ENCODE measurements at regions not wholly inside any gene's neighbourhood (a gene's known extent, or its start where the extent isn't known, plus 50 kb on each side); places are given as distances from the start of the nearest gene placed in this dataset.
A peak's percentile ranks its signal among the peaks of the same experiment; 100 is the strongest.

DNA sequence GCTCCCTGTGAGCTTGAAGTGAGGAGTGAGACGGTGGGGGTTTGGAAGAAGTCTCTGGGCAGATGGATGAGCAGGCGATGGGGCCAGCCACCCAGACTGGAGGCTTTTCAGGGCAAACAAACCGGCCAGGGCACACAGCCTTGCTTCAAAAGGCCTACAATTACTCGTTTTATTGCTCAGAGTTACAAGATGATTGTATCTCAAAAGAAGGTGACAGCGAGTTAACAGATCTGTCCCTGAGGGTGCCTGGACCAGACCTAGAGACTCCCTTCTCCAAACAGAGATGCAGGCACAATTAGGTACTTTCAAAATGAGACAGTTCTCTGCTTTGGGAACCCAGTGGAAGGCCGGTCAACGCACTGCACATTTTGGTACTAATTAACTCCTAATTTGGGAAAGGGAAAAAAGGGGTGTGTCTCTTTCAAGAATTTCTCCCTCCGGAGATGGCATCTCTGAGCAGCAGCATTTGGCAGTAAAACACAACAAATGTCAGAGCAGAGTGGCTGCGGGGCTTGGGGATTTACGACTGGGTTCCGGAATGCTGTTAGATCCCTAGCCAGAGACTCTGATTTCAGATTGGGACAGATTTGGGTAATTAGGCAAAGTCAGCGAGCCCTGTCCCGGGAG lies 226.7 kb downstream of the TTC32 start:
- ATAC-seq (ENCODE audit: poor library complexity) (no peak), DNase-seq (no peak)
- intact Hi-C loops (cut with DNase I), result no loop called here

DNA sequence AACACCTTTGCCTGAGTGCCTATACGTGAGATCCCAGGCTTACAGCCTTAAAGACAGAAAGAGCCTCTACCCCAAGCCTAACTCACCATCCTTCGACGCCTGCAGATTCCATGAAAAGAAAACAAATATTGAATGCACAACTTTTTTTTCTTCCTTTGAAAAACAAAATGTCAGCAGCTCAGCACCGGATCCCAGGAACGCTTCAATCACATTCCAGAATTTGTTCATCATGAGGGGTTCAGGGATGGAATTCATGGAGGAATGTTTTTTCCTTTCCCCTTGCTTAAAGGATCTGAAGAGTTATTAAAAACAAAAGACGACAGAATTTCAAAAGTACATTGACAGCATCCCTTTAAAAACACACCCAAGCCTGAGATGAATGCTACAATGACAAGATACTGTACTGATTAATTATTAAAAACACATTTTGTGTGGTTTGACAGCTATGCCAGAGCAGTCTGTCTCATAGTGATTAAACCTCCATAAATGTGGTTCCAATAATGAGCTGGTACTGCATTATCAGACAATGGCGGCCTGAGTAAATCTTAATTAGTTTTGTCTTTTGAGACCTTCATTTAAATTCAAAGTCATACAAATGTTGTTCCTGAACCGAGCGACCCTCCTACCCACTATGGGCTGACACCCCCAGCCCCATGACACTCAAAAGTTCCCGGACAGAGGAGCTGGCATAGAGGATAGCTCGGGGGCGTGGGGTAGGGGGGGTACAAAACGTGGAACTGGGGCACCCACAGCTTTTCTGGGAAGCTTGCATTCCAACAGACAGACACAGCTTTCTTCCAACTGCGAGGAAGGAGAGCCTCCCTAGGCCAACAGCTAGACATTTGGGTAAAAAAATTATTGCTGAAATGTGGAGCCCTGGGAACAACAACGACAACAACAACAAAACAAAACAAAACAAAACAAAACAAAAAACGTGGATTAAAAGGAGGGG lies 227.5 kb downstream of the TTC32 start:
- DNase-seq (no peak), ATAC-seq (ENCODE audit: poor library complexity) (no peak)
- intact Hi-C loops (cut with DNase I), result no loop called here

DNA sequence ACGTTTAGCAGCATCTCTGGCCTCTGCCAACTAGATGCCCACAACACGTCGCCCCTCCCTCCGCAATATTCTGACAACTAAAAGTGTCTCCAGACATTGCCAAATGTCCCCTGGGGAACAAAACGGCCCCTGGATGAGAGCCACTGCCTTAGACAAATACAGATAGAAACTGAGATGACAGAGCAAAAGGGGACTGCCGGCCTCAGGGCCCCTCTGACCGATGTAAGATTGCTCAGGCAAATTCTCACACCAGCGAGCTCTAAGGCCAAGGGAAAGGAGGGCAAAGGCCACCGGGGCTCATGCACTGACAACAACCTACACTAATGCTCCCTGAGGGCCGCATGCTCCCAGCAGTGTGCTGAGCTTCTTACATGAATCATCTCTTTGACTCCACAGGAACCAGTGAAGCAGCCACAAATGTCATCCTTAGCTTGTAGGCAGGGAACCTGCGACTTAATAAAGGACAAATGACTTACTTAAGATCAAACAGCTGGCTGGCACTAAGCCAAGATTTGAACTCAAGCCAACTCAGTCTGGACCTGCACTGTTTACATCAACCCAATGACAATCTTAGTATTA lies 228.5 kb downstream of the TTC32 start:
- intact Hi-C loops (cut with DNase I), result no loop called here
- ATAC-seq (ENCODE audit: poor library complexity) (peak; percentile 53), DNase-seq (peak; percentile 60)

DNA sequence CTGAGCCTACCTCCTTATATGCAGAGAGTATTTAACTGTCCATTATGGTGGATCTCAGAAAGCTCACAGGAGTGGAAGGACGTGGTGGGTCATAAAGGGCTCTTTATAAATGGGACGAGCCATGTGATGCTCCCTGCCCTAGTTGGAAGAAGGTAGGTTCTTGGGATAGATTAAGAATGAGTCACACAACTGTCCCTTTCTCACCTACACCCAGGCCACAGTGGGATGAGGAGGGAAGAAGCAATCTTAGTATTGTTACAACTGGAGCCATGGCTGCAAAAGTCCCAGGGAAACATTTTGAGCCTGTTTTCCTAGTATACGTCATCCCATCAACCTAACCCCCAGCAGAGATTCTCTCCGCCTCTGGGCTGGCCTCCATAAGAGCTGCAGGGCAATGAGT lies 229.9 kb downstream of the TTC32 start:
- ATAC-seq (ENCODE audit: poor library complexity), result no peak
- intact Hi-C loops (cut with DNase I), result no loop called here

DNA sequence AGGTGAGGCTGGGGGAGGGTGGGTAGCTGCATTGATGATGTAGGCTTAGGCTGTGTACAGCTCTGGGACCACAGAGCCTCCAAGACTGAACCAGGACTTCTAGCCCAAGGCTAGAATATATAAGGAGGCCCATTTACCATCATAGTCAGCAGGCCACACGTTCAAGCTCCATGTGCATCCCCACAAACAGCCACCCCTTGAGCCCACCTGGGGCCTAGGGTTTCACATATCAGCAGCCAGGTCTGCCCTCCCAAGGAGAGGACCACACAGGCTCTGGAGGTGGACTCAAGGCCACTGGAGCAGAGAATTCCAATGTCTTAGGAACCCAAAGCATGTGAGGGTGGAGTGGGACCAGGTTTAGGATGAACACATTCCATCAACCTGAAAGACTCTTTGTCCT lies 230.5 kb downstream of the TTC32 start:
- no peak for DNase-seq
- intact Hi-C loops (cut with DNase I), result no loop called here
- ATAC-seq (ENCODE audit: poor library complexity), result no peak

More for the DNA sequence above, 229.9 kb downstream of the TTC32 start:
- DNase-seq, result no peak

DNA sequence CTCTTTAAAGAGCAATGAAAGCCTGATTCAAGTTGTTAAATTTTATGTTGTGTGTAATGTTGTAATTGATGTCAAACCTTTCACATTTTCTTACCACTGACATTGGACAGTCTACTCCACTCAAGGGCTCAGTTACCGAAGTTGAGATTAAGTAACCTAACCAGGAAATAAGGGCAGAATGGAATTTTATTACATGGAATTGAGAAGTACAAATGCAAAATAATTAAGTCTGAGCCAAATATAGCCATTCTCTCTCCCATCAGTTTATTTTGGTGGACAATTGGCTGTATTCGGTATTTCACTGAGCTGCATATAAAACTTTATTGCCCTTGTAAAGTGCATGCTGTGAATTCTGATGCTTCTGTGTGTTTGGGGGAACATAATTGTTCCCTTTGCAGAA lies 231.5 kb downstream of the TTC32 start:
- intact Hi-C loops (cut with DNase I), result no loop called here
- ATAC-seq (ENCODE audit: poor library complexity) (no peak), DNase-seq (no peak)

DNA sequence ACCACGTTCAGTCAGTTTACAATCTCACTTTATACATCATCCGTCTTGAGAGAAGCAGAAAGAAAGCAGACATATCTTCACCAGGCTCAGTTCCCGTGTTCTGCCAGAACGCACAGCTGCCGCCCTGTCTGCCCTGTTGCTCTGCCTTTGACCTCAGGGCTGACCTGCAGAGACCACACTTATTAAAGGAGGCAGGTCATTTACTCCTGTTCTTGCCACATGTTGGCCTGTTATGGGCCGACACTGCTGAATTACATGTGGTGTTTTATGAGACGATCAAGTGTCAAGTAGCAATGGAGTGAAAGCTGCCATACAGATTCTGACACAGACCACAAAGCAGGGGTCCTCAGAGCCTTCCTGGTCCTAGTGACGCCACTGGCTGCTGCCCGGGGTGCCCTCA lies 232.2 kb downstream of the TTC32 start:
- intact Hi-C loops (cut with DNase I), result no loop called here

DNA sequence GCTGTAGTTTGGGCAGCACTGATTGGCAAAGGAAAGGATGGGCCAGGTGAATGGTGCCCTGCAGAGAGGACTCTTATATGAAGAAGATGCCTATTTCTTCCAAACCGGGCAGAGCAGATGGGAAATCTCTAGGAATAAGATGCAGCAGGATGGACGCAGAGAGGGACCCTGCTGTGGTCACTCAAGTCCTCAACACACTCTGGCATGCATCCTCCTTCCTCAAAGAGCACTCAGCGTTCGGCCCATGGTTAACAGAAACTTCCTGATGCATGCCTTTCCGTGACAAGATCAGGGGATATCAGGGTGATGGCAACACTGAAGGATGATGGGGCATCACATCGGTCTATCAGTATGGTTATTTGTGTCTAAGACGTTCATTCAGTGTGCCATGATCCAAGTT lies 232.7 kb downstream of the TTC32 start:
- intact Hi-C loops (cut with DNase I), result no loop called here
- no peak for ATAC-seq (ENCODE audit: poor library complexity)
- DNase-seq, result no peak

More for the DNA sequence above, 232.2 kb downstream of the TTC32 start:
- DNase-seq, result no peak
- ATAC-seq (ENCODE audit: poor library complexity), result no peak

DNA sequence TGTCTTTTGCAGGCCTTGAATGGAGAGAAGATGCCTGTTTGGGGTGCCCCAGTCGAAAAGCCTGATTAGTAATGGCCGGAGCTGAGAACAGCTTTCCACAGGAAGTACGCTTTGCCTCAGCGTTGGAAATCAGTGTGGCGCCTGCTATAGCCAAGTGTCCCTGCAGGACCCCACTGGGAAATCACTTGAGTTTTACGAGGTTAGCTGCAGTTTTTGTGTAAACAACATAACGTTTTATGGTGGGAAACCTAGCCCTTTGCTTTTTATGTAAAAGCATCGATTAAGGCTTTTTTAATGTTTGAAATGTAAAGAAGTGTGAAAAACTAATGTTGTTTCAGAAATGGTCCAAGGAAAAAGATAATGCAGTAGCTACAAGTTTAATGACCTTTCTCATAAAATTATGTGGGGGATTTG lies 234.2 kb downstream of the TTC32 start:
- DNase-seq (no peak), ATAC-seq (ENCODE audit: poor library complexity) (peak; percentile 53)
- intact Hi-C loops (cut with DNase I), result no loop called here

DNA sequence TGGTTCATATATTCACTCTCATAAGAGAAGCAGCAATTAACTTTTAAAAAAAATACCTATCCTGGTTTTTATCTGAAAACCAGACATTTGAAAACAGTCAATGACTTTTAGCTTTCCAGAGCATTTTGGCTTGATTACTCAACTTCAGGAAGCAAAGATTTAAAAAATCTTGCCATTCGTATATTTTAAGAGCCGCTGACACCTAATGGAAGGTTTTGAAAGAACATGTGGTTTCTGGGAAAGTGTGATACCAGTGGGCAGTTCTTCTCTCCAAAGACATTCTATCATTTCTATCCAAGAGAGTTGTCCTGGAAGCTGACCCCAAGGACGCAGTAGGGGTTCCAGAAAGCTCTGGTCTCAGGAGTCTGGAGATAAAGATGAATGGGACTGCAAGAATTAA lies 234.7 kb downstream of the TTC32 start:
- ATAC-seq (ENCODE audit: poor library complexity), result peak; percentile 56
- no peak for DNase-seq
- intact Hi-C loops (cut with DNase I), result no loop called here

DNA sequence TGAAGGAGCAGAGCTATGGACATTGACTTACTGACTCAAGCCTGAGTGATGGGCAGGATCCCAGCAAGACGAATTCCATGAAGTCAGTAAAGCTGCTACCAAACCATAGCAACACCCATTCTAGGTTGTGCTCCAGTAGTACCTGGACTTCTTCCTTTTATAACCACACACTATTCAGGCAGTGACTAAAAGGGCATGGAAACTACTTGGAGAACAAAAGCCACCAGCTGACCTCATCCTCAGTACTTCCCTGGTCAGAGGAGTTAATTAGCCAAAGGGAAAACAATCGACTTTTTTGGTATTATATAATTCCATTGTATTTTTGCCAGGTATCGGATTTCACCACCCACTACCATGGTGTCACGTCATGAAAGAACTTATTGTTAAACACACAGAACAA lies 237.1 kb downstream of the TTC32 start:
- intact Hi-C loops (cut with DNase I), result no loop called here
- DNase-seq, result no peak
- no peak for ATAC-seq (ENCODE audit: poor library complexity)

DNA sequence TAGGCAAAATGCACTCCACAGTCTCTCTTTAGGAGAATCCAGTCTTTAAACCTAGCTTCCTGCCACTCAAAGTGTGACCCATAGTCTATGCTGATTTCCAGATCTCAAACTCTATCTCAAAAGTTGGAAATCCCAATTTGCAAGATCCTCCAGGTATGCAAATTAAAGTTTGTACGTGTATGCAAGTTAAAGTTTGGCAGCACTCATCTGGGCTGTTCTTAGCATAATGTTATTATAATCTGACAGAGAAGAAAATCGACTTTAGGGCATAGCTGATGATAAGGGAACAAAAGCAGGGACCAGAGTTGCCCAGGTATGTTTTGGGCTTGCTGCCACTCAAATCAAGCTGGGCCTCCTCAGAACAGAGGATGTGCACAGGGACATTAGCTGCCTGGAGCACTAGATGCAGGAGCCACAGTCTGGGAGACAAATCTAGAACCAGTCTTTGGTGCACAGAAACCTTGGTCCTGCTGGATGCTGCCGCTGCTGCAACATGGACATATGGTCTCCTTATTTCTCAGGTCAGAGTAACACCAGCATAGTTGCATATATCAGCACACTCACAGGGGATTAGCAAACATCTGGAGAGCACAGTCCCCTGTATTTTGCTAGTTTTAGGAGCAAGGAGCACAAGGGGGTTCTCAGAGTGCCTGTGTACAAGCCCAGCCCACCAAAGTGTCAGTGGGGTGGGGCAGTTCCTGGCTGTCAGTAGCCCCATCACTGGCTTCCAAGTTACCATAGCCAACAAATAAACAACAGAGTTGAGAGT lies 242.6 kb downstream of the TTC32 start:
- DNase-seq (no peak), ATAC-seq (ENCODE audit: poor library complexity) (no peak)
- intact Hi-C loops (cut with DNase I), result no loop called here

DNA sequence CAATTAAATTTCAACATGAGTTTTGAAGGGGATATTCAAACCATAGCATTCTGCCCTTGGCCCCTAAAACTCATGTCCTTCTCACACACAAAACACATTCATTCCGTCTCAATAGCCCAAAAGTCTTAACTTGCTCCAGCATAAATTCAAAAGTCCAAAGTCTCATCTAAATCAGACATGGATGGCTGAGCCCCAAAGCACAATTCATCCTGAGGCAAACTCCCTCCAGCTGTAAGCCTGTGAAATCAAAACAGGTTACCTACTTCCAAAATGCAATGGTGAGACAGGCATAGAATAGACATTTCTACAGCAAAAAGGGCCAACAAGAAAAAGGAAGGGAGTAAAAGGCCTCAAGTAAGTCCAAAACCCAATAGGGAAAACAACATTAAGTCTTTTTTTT lies 245.8 kb downstream of the TTC32 start:
- intact Hi-C loops (cut with DNase I), result no loop called here
- no peak for ATAC-seq (ENCODE audit: poor library complexity)

DNA sequence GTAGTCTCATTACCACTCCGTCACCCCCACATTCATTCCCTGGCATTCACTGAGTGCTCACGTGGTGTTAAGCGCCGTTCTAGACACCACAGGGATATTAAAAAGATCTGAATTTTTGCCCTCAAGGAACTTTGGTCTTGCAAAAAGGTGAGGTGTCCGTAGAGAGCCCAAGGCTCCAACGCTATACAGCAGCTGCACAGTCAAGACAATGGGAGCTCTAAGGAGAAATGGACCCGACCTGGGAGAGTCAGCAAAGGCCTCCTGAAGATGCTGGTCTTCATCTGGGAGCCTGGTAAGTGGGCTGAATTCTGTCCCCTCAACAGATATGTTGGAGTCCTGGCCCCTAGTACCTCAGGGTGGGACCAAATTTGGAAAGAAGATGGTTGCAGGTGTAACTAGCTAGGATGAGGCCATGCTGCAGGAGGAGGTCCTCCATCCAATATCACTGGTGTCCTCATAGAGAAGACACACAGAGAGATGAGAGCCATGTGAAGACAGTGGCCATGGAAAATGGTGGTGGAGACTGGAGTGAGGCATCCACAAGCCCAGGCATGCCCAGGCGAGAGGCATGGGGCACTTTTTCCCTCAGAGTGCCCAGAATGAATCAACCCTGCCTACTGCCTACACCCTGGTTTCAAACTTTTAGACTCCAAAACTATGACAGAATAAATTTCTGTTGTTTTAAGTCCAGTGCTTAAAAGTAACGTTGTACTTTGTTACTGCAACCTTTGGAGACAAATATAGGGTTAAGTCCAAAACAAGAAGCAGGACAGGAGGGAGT lies 247.3 kb downstream of the TTC32 start:
- ATAC-seq (ENCODE audit: poor library complexity), result no peak
- intact Hi-C loops (cut with DNase I), result no loop called here
- no peak for DNase-seq

More for the DNA sequence above, 245.8 kb downstream of the TTC32 start:
- DNase-seq, result no peak

DNA sequence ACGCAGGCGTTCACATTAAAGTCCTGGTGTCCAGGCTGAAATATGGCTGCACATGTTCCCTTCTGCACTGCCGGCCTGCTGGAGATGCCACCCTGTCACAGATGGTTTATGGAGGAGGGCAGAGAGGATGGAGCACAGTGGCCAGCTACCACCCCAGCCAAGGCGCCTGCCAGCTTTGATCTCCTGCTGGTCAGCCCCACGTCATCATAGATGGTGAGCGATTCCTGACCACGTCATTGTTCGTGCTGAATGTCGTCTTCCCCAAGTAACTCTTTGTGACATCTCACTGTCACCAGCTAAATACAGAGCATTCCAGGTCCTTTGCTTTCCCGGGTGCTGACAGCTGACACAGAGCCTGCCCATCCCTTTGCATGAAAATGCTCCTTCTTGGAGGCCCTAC lies 248.3 kb downstream of the TTC32 start:
- ATAC-seq (ENCODE audit: poor library complexity) (no peak), DNase-seq (no peak)
- intact Hi-C loops (cut with DNase I), result no loop called here

DNA sequence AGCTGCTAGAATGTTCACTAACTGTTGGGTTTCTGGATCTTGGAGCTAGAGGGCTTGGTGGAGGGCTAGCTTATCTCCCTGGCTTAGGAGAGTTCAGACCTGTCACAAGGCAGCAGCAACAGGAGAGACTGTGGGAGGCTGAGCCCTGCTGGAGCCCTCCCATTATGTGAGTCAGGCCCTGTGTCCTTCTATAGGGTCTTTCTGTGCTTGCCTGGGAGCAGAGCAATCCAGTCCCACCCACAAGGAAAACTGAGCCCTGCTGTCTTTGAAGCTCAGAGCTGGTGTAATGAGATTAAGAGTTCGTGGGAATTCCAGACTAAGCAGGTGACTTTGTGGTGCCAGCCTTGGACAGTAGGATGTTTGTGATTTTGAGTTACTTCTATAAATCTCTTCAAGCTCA lies 249.0 kb downstream of the TTC32 start:
- DNase-seq (no peak), ATAC-seq (ENCODE audit: poor library complexity) (no peak)
- intact Hi-C loops (cut with DNase I), result no loop called here

DNA sequence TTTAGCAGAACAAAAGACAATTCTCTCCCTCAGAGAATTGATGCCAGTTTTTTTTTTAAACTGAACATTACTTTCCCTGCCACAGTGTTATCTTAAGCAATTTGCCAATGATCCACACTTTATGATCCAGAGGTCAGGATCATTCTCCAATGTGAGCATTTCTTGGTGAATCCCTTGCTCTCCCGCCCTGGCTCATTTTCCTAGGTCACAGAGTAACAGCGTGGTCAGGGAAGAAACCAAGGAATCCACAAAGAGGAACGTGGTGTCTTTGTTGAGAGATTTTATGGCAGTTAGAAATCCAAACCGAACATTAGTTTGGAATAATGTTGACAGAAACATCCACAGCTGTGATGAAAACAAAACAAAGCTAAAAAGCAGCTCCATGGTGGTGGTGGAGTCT lies 250.3 kb downstream of the TTC32 start:
- no peak for DNase-seq
- no peak for ATAC-seq (ENCODE audit: poor library complexity)
- intact Hi-C loops (cut with DNase I), result no loop called here

DNA sequence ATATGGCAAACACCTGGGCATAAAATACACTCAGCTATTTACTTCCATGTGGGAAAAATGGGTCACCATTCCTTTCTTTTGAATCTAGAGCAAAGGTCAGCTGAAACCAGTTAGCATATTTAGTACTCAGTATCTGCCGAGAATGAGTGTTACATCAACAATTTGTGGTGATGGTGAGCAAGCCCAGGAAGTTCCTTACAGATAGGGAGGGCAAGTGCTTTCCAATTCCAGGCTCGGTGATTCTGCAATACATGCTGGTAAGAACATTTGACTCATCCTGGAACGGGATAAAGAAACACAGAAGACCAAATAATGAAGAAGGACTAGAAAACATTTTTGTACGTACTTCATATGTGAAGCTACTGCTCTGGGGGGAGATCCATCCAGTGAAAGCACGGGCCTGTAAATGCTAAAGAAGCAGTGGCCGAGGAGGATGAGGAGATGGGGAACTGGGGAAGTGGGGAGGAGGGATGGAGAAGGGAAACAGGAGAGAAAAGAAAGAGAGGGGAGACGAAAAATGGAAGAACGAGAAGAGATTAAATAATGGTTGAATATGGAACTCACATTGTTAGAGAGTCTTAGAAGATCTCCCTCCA lies 251.9 kb downstream of the TTC32 start:
- DNase-seq, result no peak
- ATAC-seq (ENCODE audit: poor library complexity), result peak; percentile 95
- intact Hi-C loops (cut with DNase I), result no loop called here
